GM19324 (cell line): ENCODE measurements at regions not wholly inside any gene's neighbourhood (a gene's known extent, or its start where the extent isn't known, plus 50 kb on each side); places are given as distances from the start of the nearest gene placed in this dataset.

ENCODE experiments used
- ATAC-seq: cut with Tn5 transposase; IDR thresholded peaks from one replicate; pipeline ENCODE4 v1.9.1; 2021; ENCODE audit warnings: mild to moderate bottlenecking, moderate library complexity; ENCODE audit not compliant: unreplicated experiment, low FRiP score

DNA sequence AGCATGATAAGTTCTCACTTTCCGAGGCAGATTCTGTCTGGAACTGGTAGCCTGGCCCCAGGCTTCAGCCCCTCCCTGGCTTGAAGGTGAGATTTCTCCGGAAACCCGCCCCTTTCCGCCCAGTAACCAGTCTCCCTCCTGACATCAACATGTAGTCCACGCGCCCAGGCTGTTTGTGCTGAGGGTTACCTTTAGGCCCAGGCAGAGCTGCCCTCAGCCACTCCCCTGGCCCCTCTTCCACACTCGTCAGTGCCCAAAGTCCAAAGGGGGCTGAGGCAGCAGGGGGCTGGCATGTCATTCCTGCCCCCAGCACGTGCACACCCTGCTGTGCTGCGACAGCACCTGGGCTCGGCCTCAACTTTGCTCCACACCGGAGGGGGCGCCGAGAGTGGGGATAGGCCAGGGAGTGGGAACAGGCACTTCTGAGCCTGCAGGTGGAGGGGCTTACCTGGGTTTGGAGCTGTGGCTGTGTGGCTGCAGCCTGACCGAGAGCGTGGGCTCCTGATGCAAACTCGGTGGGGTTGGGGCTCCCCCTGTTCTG, 69.5 kb upstream of the ANK2 start:
- no peak for ATAC-seq

DNA sequence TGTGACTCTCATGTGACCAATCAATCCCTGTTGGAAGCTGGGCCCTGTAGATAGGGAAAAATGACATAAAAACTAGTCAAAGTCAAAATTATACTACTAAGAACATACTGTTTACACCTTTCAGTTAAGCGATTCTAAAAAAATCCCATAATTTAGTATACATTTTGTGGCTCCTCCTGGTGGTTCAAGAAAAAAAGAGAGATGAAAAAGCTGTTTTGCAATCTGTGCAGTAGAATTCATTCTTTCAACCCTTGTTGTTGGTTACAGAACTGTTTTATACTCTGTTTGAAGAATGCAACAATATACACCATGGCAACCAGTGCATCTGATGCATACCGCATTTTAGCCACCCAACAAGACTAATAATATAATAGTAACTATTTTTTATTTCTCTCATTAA, 66.8 kb upstream of the ANK2 start:
- no peak for ATAC-seq

GRCh38 chr4:112994732-112995464, 54.6 kb upstream of the ANK2 start:
- no peak for ATAC-seq
